Smooth muscle cell (in vitro differentiated cells): ENCODE measurements at regions not wholly inside any gene's neighbourhood (a gene's known extent, or its start where the extent isn't known, plus 50 kb on each side); places are given as distances from the start of the nearest gene placed in this dataset.
"Not testable (repeated sequence)": the region's sequence is repeated elsewhere in the genome, so short reads cannot be mapped to it uniquely, and the experiment has no call there.

Experiments
- DNase-seq: peaks from one replicate; lab custom pipeline; 2025; ENCODE audit not compliant: unreplicated experiment; lab: John Stamatoyannopoulos, UW
- H2AFZ ChIP-seq: fragments of 200-600 bp; sonication (generic); 2 replicates; pipeline ENCODE4 v1.6.0; 2016; ENCODE audit warnings: antibody characterized with exemption, low read depth, mild to moderate bottlenecking
- H3F3A ChIP-seq: fragments of 200-600 bp; sonication (generic); 2 replicates; pipeline ENCODE4 v1.6.0; 2017; ENCODE audit warnings: antibody characterized with exemption, low read depth
- H3K27ac ChIP-seq: fragments of 200-600 bp; sonication (generic); 2 replicates; pipeline ENCODE4 v1.5.1; 2016; ENCODE audit warnings: low read depth, mild to moderate bottlenecking
- H3K27me3 ChIP-seq: fragments of 200-600 bp; sonication (generic); 2 replicates; pipeline ENCODE4 v1.6.1; 2016; ENCODE audit warnings: low read depth, mild to moderate bottlenecking
- H3K36me3 ChIP-seq: fragments of 200-600 bp; sonication (generic); 2 replicates; pipeline ENCODE4 v1.5.1; 2016; ENCODE audit warnings: low read depth
- H3K4me1 ChIP-seq: fragments of 200-600 bp; sonication (generic); 2 replicates; pipeline ENCODE4 v1.5.1; 2016; ENCODE audit warnings: low read depth
- H3K4me2 ChIP-seq: fragments of 200-600 bp; sonication (generic); 2 replicates; pipeline ENCODE4 v1.6.0; 2016; ENCODE audit warnings: mild to moderate bottlenecking
- H3K4me3 ChIP-seq: fragments of 200-600 bp; sonication (generic); 2 replicates; pipeline ENCODE4 v1.5.1; 2016; ENCODE audit warnings: mild to moderate bottlenecking
- H3K79me2 ChIP-seq: fragments of 200-600 bp; sonication (generic); 2 replicates; pipeline ENCODE4 v1.6.0; 2016; ENCODE audit warnings: low read depth, mild to moderate bottlenecking
- H3K9ac ChIP-seq: fragments of 200-600 bp; sonication (generic); 2 replicates; pipeline ENCODE4 v1.6.0; 2016; ENCODE audit warnings: low read depth
- H3K9me3 ChIP-seq: fragments of 200-600 bp; sonication (generic); replicated peaks from 2 replicates; pipeline ENCODE4 v1.5.1; 2016; ENCODE audit warnings: low read depth
- H4K20me1 ChIP-seq: fragments of 200-600 bp; sonication (generic); 2 replicates; pipeline ENCODE4 v1.6.0; 2016; ENCODE audit warnings: low read depth
- WGBS: methylation state at CpG from one replicate; pipeline ENCODE4 v1.1.7; 2016; ENCODE audit warnings: low lambda C conversion rate; 5-methylcytosine and 5-hydroxymethylcytosine counted together
- TF ChIP-seq, protein P1 (sequence below): fragments of 200-600 bp; sonication (generic); IDR thresholded peaks from 2 replicates; pipeline ENCODE4 v1.5.1; 2017; ENCODE audit warnings: borderline replicate concordance, mild to moderate bottlenecking, antibody characterized with exemption; ENCODE audit not compliant: insufficient read depth, poor library complexity, severe bottlenecking

DNA sequence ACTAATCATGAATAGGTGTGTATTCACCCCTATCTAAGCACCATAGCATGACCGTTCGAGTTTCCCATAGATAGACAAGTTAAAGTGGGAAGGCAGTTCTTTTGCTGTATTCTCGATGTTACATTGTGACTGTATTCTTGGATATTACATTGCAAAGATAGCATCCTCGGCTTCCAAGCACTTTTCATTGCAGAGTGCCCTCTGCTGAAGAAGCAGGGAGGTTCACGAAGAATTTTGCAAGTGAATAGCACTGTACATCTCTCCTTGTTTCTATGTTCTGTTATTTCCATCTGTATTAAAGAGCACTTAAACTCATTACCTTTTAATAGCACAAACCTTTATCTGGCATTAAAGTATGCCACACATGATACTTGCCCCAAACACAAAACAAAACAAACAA, 426.7 kb upstream of the ARX start:
- H2AFZ ChIP-seq: no peak overlapping the region
- no peaks in the 10 kb centered on the region for H4K20me1 ChIP-seq
- no peaks in the 10 kb centered on the region for H3K36me3 ChIP-seq
- H3K4me2 ChIP-seq: no peak overlapping the region
- no peak overlapping the region for H3K9ac ChIP-seq
- H3K79me2 ChIP-seq: no peaks in the 10 kb centered on the region
- TF ChIP-seq, protein P1, sequence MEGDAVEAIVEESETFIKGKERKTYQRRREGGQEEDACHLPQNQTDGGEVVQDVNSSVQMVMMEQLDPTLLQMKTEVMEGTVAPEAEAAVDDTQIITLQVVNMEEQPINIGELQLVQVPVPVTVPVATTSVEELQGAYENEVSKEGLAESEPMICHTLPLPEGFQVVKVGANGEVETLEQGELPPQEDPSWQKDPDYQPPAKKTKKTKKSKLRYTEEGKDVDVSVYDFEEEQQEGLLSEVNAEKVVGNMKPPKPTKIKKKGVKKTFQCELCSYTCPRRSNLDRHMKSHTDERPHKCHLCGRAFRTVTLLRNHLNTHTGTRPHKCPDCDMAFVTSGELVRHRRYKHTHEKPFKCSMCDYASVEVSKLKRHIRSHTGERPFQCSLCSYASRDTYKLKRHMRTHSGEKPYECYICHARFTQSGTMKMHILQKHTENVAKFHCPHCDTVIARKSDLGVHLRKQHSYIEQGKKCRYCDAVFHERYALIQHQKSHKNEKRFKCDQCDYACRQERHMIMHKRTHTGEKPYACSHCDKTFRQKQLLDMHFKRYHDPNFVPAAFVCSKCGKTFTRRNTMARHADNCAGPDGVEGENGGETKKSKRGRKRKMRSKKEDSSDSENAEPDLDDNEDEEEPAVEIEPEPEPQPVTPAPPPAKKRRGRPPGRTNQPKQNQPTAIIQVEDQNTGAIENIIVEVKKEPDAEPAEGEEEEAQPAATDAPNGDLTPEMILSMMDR: no peak
- H3K27me3 ChIP-seq: no peaks in the 10 kb centered on the region
- WGBS: 63% methylated on average over 5 of the region's 5 CpGs
- DNase-seq: no peak
- H3K4me3 ChIP-seq: no peak overlapping the region
- H3K9me3 ChIP-seq: no peaks in the 10 kb centered on the region
- no peak overlapping the region for H3K27ac ChIP-seq
- H3K4me1 ChIP-seq: no peaks in the 10 kb centered on the region
- no peaks in the 10 kb centered on the region for H3F3A ChIP-seq

DNA sequence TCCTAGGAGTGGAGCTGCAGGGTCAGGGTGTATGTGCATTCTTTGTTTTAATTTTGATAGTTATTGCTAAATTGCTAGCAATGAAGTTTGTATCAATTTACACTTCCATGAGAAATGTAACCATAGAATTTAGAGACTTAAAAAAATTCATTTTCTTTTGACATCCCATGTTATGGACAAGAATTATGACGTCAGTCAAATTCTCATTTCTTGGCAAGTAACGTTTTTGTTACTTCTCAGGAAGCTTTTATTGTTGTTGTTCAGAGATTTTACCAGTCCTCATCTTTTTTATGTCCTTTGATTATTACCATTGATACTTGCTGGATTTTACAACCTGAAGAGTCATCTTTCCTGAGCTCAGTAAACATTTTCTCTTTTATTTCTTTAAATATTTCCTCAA, 417.5 kb upstream of the ARX start:
- 48% methylated on average over 2 of the region's 2 CpGs for WGBS
- no peak overlapping the region for H3K4me2 ChIP-seq

DNA sequence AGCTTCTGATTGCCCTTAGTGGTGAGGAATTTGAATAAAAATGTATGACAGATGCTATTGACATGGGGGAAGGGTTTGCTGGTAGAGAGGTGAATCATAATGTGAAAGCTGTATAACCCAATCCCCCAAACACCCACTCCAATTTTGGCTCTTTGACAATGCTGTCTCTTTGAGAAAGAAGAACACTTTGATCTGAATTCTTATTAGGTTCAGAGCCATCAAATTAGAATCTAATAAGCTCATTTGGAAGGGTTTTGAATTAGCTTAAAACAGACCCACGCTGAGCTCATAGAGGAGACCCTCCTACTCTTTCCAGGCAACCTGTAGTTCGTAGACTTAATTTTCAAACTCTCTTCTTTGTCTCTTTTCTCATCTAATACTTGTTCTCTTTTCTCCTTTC, 416.6 kb upstream of the ARX start:
- no peaks in the 10 kb centered on the region for H3K27me3 ChIP-seq
- H3K9ac ChIP-seq: no peak overlapping the region
- H3F3A ChIP-seq: no peaks in the 10 kb centered on the region
- no peaks in the 10 kb centered on the region for H3K36me3 ChIP-seq
- H2AFZ ChIP-seq: no peak overlapping the region
- H3K4me2 ChIP-seq: no peak overlapping the region
- TF ChIP-seq, protein P1: no peak
- WGBS: 51% methylated on average over 2 of the region's 2 CpGs
- no peak overlapping the region for H3K27ac ChIP-seq
- no peak overlapping the region for H3K4me3 ChIP-seq
- no peaks in the 10 kb centered on the region for H3K9me3 ChIP-seq
- no peaks in the 10 kb centered on the region for H4K20me1 ChIP-seq
- no peaks in the 10 kb centered on the region for H3K4me1 ChIP-seq
- no peaks in the 10 kb centered on the region for H3K79me2 ChIP-seq
- no peak for DNase-seq

More for the DNA sequence above, 417.5 kb upstream of the ARX start:
- no peaks in the 10 kb centered on the region for H3K9me3 ChIP-seq
- no peaks in the 10 kb centered on the region for H3K79me2 ChIP-seq
- no peak overlapping the region for H2AFZ ChIP-seq
- no peaks in the 10 kb centered on the region for H4K20me1 ChIP-seq
- H3K27ac ChIP-seq: no peak overlapping the region
- no peaks in the 10 kb centered on the region for H3K4me1 ChIP-seq
- no peaks in the 10 kb centered on the region for H3K27me3 ChIP-seq
- H3K36me3 ChIP-seq: no peaks in the 10 kb centered on the region
- no peak overlapping the region for H3K4me3 ChIP-seq
- no peaks in the 10 kb centered on the region for H3F3A ChIP-seq
- no peak for DNase-seq
- TF ChIP-seq, protein P1: no peak
- no peak overlapping the region for H3K9ac ChIP-seq

DNA sequence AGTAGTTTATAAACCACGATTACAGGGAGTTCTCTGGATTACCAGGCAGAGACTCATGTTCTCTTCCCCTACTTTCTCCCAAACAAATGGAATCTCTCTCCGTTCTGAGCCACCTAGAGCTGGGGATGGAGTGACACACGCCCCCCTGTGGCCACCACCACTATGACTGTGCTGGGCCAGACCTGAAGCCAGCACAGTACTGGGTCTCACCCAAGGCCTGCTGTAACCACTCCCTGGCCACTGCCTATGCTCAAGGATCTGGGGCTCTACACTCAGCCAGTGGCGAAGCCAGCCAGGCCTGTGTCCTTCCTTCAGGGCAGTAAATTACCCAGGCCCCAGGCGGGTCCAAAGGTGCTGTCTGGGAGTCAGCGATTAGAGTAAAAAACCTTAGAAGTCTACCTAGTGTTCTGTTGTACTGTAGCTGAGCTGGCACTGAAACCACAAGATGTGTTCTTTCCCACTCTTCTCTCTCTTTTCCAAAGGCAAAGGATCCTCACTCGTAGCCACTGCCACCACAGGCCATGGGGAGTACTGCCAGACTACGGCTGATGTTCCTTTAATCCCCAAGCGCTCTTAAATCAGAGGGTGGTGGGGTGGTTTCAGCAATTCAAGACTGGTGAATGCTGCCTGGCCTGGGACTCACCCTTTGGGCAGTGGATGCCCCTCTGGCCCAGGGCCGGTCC, 412.2 kb upstream of the ARX start:
- no peaks in the 10 kb centered on the region for H4K20me1 ChIP-seq
- no peaks in the 10 kb centered on the region for H3K27me3 ChIP-seq
- no peak overlapping the region for H3K9ac ChIP-seq
- no peaks in the 10 kb centered on the region for H3F3A ChIP-seq
- TF ChIP-seq, protein P1: no peak
- no peak overlapping the region for H3K4me3 ChIP-seq
- no peaks in the 10 kb centered on the region for H3K36me3 ChIP-seq
- no peaks in the 10 kb centered on the region for H3K4me1 ChIP-seq
- no peak overlapping the region for H2AFZ ChIP-seq
- 59% methylated on average over 10 of the region's 10 CpGs for WGBS
- no peak overlapping the region for H3K27ac ChIP-seq
- H3K79me2 ChIP-seq: no peaks in the 10 kb centered on the region
- H3K9me3 ChIP-seq: no peaks in the 10 kb centered on the region
- no peak overlapping the region for H3K4me2 ChIP-seq
- no peak for DNase-seq

DNA sequence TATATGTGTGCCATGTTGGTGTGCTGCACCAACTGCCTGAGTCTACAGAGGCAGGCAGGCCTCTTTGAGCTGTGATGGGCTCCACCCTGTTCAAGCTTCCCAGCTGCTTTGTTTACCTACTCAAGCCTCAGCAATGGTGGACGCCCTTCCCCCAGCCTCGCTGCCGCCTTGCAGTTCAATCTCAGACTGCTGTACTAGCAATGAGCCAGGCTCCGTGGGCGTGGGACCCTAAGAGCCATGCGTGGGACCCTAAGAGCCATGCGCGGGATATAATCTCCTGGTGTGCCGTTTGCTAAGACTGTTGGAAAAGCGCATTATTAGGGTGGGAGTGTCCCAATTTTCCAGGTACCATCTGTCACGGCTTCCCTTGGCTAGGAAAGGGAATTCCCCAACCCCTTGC, 388.4 kb upstream of the ARX start:
- H3F3A ChIP-seq, H3K79me2 ChIP-seq, H3K27me3 ChIP-seq, H3K4me1 ChIP-seq, H4K20me1 ChIP-seq, H2AFZ ChIP-seq, H3K27ac ChIP-seq, H3K4me2 ChIP-seq, H3K9me3 ChIP-seq, DNase-seq, H3K4me3 ChIP-seq, H3K9ac ChIP-seq, H3K36me3 ChIP-seq: not testable (repeated sequence)
- 80% methylated on average over 11 of the region's 11 CpGs for WGBS
